ENCODE measurements at regions not wholly inside any gene's neighbourhood (a gene's known extent, or its start where the extent isn't known, plus 50 kb on each side); places are given as distances from the start of the nearest gene placed in this dataset.

- TF ChIP-seq CTCF (conservative IDR thresholded peaks at IDR 0.05; ENCODE audit: low read depth, low read length) (no peak), EZH2 (IDR thresholded peaks at IDR 0.05; ENCODE audit: borderline replicate concordance, low read depth, low read length, poor library complexity, severe bottlenecking) (no peak)
Observed at GRCh38 chr3:27878014-27878383, 155.9 kb upstream of the EOMES start.
